EH (cell line): ENCODE measurements at regions not wholly inside any gene's neighbourhood (a gene's known extent, or its start where the extent isn't known, plus 50 kb on each side); places are given as distances from the start of the nearest gene placed in this dataset.
"Not testable (repeated sequence)": the region's sequence is repeated elsewhere in the genome, so short reads cannot be mapped to it uniquely, and the experiment has no call there.

Experiments used
- DNase-seq: peaks from one replicate; pipeline ENCODE4 v3.0.0-alpha.2; 2015; ENCODE audit warnings: low read depth

- DNase-seq, result no peak
Measured at GRCh38 chr3:194950906-194951628, 265.4 kb downstream of the FAM43A start.

- DNase-seq, result not testable (repeated sequence)
Measured at GRCh38 chr3:194951629-194951920, 265.9 kb downstream of the FAM43A start.

- no peak for DNase-seq
Measured at GRCh38 chr3:194951931-194952582, 266.4 kb downstream of the FAM43A start.

DNA sequence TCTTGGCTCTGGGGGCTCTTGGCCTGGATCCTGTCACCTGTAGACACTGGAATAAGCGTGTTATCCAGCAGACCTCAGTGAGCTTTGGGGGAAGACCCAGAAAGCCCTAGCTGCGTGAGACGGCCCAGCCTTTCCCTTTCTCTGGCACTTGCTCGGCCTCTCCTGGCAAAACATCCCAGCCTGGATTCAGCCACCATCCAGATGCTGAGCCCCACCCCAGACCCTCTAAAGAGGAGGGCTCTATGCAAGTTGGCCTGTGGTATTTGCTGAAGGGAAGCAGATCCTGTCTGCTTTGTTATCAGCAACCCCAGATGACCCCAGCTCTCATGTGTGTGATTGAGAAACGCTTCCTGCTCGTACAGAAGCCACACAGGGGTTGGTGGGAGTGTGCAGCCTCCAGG lies 267.2 kb downstream of the FAM43A start:
- DNase-seq, result no peak

GRCh38 chr3:194953291-194953690 lies 267.6 kb downstream of the FAM43A start:
- DNase-seq, result no peak

- no peak for DNase-seq
Measured at GRCh38 chr3:194955546-194955945, 269.9 kb downstream of the FAM43A start.

- DNase-seq, result no peak
Measured at GRCh38 chr3:194955979-194956696, 270.5 kb downstream of the FAM43A start.

- no peak for DNase-seq
Measured at GRCh38 chr3:194956697-194957396, 271.2 kb downstream of the FAM43A start.

DNA sequence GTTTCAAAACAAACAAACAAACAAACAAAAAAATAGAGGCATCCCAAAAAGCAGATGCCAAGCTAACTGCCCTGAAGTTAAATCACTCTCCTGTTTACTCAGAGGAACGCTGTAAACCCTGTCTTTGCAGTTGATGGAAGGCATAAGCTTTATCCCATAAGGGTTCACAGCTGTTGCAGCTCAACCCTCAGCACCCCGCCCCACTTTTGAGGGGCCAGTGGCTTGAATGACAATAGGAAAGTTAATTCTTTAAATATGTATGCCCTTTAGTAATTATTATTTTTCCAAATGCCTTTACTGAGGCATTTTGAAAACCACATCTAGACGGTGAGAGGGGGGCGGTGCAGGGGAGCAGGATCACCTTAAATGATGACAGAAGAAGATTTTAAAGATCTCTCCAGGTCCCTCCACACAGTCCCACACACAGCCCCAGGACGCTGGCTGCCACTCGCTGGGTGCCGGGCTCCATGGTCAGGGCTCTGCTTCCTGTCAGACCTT lies 272.1 kb downstream of the FAM43A start:
- DNase-seq, result no peak

DNA sequence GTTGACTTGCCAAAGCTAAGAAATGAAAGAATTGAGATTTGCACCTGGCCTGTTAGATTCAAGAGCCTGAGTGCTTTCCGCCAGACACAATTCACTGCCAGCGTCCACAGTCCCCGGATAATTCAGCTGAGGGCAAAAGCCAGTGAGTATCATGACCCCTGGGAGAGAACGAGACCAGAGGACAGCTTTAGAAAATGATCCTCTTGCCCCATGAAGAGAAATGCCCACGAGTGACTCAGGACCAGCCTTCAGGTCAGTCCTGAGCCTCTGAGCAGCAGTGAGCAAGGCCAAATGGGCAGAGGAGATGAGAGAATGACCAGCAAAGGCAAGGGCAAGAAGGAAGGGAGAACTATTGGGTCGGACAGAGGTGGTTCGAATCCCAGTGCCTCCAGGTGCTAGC lies 273.5 kb downstream of the FAM43A start:
- DNase-seq, result no peak

DNA sequence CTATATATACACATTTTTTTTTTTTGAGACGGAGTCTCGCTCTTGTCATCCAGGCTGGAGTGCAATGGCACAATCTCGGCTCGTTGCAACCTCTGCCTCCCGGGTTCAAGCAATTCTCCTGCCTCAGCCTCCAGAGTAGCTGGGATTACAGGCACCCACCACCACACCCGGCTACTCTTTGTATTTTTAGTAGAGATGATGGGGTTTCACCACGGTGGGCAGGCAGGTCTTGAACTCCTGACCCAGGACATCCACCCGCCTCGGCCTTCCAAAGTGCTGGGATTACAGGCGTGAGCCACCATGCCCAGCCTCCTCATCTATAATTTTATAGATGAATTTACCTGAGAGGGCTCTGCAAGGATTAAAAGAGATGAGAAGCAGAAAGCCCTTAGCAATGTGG lies 274.0 kb downstream of the FAM43A start:
- DNase-seq, result not testable (repeated sequence)

DNA sequence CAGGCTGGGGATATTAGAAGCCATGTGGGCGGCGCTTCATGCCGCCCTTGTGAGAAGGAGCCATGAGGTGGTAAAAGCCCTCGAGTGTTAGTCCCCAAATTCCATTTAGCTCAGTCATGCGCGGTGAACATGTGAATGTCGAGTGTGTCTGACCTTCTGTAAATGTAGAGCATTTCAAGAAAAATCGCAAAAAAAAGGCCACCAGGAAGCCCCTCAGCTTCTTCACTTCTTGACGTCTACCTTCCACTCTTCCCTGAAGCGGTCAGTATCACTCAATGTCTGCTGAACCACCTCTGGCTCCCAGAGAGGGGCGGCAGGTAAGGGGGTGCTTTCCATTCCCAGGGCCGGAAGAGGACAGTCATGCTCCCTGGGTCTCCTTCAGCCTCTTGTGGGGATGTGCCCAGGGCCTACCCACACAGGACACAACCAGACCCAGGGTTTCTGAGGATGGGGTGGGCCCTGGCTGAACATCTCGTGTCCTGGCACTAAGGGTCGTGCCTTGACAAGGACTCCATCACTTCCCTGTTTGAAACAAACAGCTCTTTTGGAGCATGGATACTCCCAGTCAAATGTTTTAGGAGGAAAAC lies 274.9 kb downstream of the FAM43A start:
- no peak for DNase-seq

DNA sequence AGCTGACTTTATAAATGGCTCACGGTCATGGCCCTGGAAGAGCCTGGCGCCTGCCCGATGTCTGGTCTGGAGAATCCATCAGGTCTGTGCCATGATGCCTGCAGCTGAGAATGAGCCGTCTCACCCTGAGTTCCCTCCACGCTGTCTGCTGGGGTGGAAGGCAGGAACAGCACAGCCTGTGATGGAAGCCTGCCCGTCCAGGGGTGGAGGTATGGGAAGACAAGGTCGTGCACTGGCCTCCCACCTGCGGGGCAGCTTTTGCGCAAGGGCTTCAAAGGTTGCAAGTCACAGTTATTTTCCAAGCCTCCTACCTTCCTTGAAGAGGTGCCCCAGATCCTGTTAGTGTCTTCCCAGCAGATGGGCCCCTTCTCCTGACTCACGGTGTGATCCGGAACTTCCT lies 275.5 kb downstream of the FAM43A start:
- DNase-seq, result no peak

- DNase-seq, result peak; percentile 12
Measured at GRCh38 chr3:194961571-194961970, 275.9 kb downstream of the FAM43A start.

- DNase-seq, result no peak
Measured at GRCh38 chr3:194962056-194962455, 276.4 kb downstream of the FAM43A start.

DNA sequence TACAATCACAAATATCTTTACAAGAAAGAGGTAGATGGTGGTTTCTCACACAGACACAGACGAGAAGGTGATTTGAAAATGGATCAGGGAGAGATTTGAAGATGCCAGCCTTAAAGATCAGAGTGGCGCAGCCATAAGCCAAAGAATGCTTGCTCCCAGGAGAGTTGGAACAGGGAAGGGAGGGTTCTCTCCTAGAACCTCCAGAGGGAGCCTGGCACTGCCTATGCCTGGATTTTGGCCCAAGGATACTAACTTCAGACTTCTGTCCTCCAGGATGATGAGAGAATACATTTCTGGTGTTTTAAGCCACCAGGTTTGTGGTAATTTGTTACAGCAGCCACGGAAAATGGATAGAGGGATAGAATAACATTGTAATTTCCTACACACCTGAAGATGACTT lies 279.1 kb downstream of the FAM43A start:
- peak; percentile 7 for DNase-seq

DNA sequence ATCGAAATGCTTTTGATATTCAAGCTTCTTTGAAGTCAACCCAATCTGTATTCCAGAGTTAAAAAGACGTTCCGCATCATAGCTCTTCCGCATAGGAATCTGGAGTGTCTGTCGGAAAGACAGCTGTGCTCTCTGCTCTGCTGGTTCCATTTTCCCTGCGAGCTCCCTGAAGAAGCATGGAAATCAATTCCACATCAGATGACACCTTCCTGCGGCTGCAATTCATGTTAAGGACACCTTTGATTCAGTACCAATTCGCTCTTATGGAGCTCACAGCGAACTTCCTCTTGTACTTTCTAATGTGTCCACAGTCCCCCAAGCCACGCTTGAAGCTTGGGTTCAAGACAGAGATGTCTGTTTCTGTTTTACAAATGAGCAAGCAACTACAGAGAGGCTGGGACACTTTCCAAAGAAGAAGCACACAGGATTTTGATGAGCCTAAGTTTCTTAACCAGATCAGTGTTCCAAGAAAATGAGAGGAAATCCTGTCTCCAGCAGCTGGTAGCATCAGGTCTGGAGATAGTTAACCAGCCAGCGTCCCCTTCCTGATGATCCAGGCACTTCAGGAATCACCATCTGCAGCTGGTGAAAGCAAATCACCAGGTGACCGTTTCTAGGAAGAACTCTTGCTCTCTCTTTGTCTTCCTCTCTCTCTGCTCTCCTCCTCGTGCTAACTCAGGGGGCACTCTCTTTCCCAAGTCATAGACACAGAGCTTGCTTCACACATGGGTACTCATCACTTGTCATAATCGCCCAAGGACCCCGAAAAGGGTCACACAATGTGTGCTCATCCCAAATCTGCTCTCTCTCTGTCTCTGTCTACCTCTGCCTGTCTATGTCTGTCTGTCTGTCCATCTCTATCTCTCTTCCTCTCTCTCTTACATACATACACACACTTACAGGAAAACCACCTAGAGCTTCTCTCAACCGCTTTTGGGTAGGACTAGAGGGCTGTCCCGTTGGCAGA lies 281.8 kb downstream of the FAM43A start:
- DNase-seq, result peak; percentile 33

DNA sequence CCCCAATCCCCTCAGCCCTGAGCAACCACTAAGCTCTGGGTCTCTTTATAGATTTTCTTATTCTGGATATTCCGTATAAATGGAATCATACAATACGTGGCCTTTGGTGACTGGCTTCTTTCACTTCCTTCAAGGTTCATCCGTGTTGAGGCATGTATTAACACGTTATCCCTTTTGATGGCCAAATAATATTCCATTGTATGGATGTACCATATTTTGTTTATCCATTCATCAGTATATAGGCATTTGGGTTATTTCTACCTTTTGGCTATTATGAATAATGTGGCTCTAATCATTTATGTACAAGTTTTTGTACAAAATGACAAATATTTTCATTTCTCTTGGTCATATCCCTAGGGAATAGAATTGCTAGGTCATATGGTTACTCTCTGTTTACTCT lies 284.4 kb downstream of the FAM43A start:
- DNase-seq, result no peak

- DNase-seq, result no peak
Measured at GRCh38 chr3:194971009-194971408, 285.3 kb downstream of the FAM43A start.

DNA sequence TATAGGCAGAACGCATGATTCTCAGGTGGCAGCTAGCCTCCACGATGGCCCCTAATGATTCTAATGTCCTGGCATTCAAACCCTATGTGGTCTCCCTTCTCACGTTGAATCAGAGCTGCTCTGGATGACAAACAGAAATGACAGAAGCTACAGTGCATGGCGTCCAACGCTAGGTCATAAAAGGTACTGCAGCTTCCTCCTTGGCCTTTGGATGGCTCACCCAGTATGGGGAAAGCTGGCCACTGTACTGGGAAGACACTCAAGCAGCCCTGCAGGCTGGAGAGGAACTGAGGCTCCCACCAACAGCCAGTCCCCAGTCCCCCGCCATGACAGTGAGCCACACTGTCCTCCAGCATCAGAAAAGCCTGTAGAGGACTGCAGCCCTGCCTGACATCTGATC lies 286.3 kb downstream of the FAM43A start:
- no peak for DNase-seq

DNA sequence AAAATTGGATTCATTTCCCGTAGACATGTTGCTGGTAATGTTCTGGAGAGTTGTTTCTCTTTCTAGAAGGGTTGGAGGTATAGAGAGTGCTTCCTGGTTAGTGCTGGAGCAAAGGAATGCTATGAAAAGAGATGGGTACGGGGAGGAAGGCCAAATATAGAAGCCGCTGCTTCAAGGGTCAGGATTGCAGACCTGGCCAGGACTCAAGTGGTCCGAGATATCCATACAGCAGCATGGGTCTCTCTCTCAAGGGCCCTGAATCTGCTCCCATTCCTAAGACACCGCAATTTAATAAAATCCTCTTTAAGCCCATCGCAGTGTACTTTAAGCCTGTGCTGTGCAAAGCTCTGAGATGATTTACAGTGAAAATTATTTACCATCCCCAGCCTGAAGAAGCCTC lies 287.0 kb downstream of the FAM43A start:
- DNase-seq, result no peak
